HFFc6 (cell line): ENCODE measurements at regions not wholly inside any gene's neighbourhood (a gene's known extent, or its start where the extent isn't known, plus 50 kb on each side); places are given as distances from the start of the nearest gene placed in this dataset.

Experiments
- DNase-seq: peaks from one replicate; pipeline ENCODE4 v3.0.0-alpha.2; 2018
- H3K27ac Mint-ChIP-seq: 2 replicates; pipeline ENCODE4 v1.8.0; 2020; ENCODE audit warnings: mild to moderate bottlenecking, mixed read lengths
- H3K27me3 Mint-ChIP-seq: 2 replicates; pipeline ENCODE4 v1.8.0; 2021; ENCODE audit warnings: mild to moderate bottlenecking, moderate library complexity, mixed read lengths; ENCODE audit not compliant: insufficient read depth
- H3K36me3 Mint-ChIP-seq: 2 replicates; pipeline ENCODE4 v1.8.0; 2021; ENCODE audit warnings: low read depth, mixed read lengths
- H3K4me1 Mint-ChIP-seq: 2 replicates; pipeline ENCODE4 v1.8.0; 2020; ENCODE audit warnings: low read depth, mixed read lengths
- H3K4me3 Mint-ChIP-seq: 2 replicates; pipeline ENCODE4 v1.8.0; 2020; ENCODE audit warnings: mild to moderate bottlenecking, moderate library complexity, mixed read lengths
- H3K9me3 Mint-ChIP-seq: 2 replicates; pipeline ENCODE4 v1.8.0; 2020; ENCODE audit warnings: mild to moderate bottlenecking, mixed read lengths
- CTCF ChIP-seq: fragments of 200-600 bp; sonication (generic); IDR thresholded peaks from 2 replicates; pipeline ENCODE4 v1.5.0; 2021; ENCODE audit warnings: antibody characterized with exemption, mild to moderate bottlenecking

- H3K27ac Mint-ChIP-seq, result no peak overlapping the region
- no peak for DNase-seq
- no peaks in the 10 kb centered on the region for H3K36me3 Mint-ChIP-seq
Measured at GRCh38 chr6:14310960-14311359, 193.4 kb downstream of the CD83 start.

GRCh38 chr6:14312587-14312986, 195.0 kb downstream of the CD83 start:
- no peak for TF ChIP-seq CTCF

More at GRCh38 chr6:14310960-14311359, 193.4 kb downstream of the CD83 start:
- no peaks in the 10 kb centered on the region for H3K9me3 Mint-ChIP-seq
- TF ChIP-seq CTCF, result no peak
- H3K4me1 Mint-ChIP-seq, result no peaks in the 10 kb centered on the region
- H3K4me3 Mint-ChIP-seq, result no peak overlapping the region
- H3K27me3 Mint-ChIP-seq, result peaks cover 1% of the 10 kb centered on the region; the same call in 1 of the 2 replicates

GRCh38 chr6:14313248-14313647, 195.7 kb downstream of the CD83 start:
- H3K4me1 Mint-ChIP-seq, result no peaks in the 10 kb centered on the region

More at GRCh38 chr6:14312587-14312986, 195.0 kb downstream of the CD83 start:
- no peak overlapping the region for H3K4me3 Mint-ChIP-seq
- H3K27me3 Mint-ChIP-seq, result peaks cover 1% of the 10 kb centered on the region; the same call in 1 of the 2 replicates
- H3K4me1 Mint-ChIP-seq, result no peaks in the 10 kb centered on the region
- no peak for DNase-seq
- no peaks in the 10 kb centered on the region for H3K36me3 Mint-ChIP-seq
- H3K27ac Mint-ChIP-seq, result no peak overlapping the region
- H3K9me3 Mint-ChIP-seq, result no peaks in the 10 kb centered on the region

GRCh38 chr6:14315353-14315752, 197.8 kb downstream of the CD83 start:
- DNase-seq, result no peak
- Mint-ChIP-seq H3K27me3 (peaks cover 6% of the 10 kb centered on the region), H3K4me1 (no peaks in the 10 kb centered on the region), H3K36me3 (no peaks in the 10 kb centered on the region), H3K4me3 (no peak overlapping the region), H3K9me3 (no peaks in the 10 kb centered on the region), H3K27ac (no peak overlapping the region)
- no peak for TF ChIP-seq CTCF

More at GRCh38 chr6:14313248-14313647, 195.7 kb downstream of the CD83 start:
- Mint-ChIP-seq H3K27ac (no peak overlapping the region), H3K4me3 (no peak overlapping the region), H3K27me3 (peaks cover 1% of the 10 kb centered on the region; the same call in 1 of the 2 replicates), H3K36me3 (no peaks in the 10 kb centered on the region), H3K9me3 (no peaks in the 10 kb centered on the region)
- no peak for DNase-seq
- TF ChIP-seq CTCF, result no peak

- DNase-seq, result no peak
- Mint-ChIP-seq H3K36me3 (no peaks in the 10 kb centered on the region), H3K4me1 (no peaks in the 10 kb centered on the region), H3K27me3 (peaks cover 5% of the 10 kb centered on the region), H3K9me3 (no peaks in the 10 kb centered on the region), H3K4me3 (no peak overlapping the region), H3K27ac (no peak overlapping the region)
- no peak for TF ChIP-seq CTCF
Measured at GRCh38 chr6:14316651-14317386, 199.2 kb downstream of the CD83 start.
